MG63 (cell line): ENCODE measurements at regions not wholly inside any gene's neighbourhood (a gene's known extent, or its start where the extent isn't known, plus 50 kb on each side); places are given as distances from the start of the nearest gene placed in this dataset.
A peak's percentile ranks its signal among the peaks of the same experiment; 100 is the strongest.

ENCODE experiments used
- DNase-seq: peaks from one replicate; pipeline ENCODE4 v3.0.0-alpha.2; 2020
- H3K27me3 ChIP-seq: fragments of 250-450 bp; sonication (Bioruptor Pico); 2 replicates; pipeline ENCODE4 v1.5.1; 2020; ENCODE audit warnings: mild to moderate bottlenecking, moderate library complexity
- H3K36me3 ChIP-seq: fragments of 250-450 bp; sonication (Bioruptor Pico); 2 replicates; pipeline ENCODE4 v1.5.1; 2020; ENCODE audit warnings: mild to moderate bottlenecking, moderate library complexity
- H3K4me3 ChIP-seq: fragments of 250-450 bp; sonication (Bioruptor Pico); 2 replicates; pipeline ENCODE4 v1.5.1; 2020; ENCODE audit warnings: mild to moderate bottlenecking, moderate library complexity
- H3K9me3 ChIP-seq: fragments of 250-450 bp; sonication (Bioruptor Pico); 2 replicates; pipeline ENCODE4 v1.5.1; 2020; ENCODE audit warnings: mild to moderate bottlenecking, moderate library complexity

DNA sequence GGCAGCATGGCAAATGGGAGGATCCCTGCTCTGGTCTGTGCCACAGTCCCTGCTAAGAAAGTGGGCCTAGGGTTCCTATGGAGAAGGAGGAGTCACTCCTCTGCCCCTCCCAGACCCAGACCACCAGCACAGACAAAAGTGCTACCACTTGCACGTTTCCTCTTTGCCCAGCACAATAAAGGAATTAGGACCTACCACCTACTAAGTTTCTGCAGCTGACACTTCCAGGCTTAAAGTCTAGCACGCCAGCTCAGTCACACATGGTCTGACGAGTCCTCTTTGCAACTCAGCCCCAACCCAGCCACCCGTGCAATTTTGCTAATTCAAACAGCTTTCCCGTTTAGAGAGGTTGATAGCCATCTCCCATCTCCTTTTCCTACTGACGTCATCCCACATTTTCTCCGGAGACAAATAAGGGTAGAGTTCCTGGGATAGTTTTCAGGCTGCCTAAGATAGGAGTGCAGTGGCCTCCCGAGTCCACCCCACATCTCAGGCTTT lies 66.2 kb upstream of the PTGR2 start:
- Histone ChIP-seq H3K36me3 (no peaks in the 10 kb centered on the region), H3K27me3 (no peaks in the 10 kb centered on the region), H3K9me3 (no peaks in the 10 kb centered on the region), H3K4me3 (peak overlapping the region; percentile 57)
- DNase-seq = peak; percentile 38

DNA sequence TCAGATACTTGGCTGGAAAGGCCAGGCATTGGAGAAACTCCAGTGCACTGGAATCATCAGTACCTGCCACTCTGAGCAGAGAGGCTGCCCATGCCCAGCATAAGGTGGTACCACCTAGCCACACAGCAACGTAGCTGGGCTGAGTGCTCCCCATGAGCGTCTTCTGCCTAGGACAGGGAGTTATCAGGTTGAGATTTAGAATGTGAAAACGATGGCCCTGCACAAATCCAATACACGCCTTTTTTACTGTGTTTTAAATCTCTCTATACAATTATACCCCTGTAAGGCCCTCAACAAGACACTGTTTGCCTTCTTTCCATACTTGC lies 66.7 kb upstream of the PTGR2 start:
- no peaks in the 10 kb centered on the region for H3K27me3 ChIP-seq
- no peak overlapping the region for H3K4me3 ChIP-seq
- H3K36me3 ChIP-seq = no peaks in the 10 kb centered on the region
- no peak for DNase-seq
- H3K9me3 ChIP-seq = no peaks in the 10 kb centered on the region

DNA sequence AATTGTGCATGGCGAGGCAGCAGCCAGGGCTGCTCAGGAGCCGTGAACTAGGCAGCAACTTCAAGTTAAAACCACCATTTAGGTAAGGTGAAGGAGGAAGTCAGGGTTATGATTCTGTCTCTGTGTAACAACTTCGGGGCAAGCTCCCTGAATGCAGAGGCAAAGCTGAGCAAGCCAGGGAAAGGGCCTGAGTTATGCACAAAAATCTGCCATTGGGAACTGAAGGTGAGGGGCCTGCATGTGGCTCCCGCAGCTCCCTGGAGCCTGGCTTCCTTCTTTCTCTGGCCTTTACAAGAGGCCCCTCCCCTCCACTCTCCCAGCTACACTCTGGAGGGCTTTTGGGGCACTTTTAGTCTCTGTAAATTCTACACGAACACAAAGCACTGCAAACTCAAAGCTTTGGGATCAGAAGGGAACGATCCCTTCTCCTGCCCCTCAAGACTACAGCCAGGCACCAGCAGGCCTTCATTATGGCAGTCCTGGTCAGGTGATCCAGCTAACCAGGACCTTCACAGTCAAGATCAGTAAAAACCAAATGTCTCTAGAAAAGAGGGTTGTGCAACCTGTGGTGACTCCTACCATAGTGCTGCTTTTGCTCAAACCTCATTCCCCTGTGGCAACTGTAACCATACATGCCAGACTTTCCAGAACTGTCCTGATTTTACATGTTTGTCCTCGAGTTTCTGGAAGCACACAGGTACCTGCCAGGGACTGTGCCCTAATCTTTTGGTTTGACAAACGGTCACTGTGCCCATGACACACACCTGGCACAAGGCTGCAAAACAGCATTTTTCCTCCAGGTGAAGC lies 67.2 kb upstream of the PTGR2 start:
- Histone ChIP-seq H3K36me3 (no peaks in the 10 kb centered on the region), H3K9me3 (no peaks in the 10 kb centered on the region), H3K27me3 (no peaks in the 10 kb centered on the region), H3K4me3 (no peak overlapping the region)
- DNase-seq = no peak

DNA sequence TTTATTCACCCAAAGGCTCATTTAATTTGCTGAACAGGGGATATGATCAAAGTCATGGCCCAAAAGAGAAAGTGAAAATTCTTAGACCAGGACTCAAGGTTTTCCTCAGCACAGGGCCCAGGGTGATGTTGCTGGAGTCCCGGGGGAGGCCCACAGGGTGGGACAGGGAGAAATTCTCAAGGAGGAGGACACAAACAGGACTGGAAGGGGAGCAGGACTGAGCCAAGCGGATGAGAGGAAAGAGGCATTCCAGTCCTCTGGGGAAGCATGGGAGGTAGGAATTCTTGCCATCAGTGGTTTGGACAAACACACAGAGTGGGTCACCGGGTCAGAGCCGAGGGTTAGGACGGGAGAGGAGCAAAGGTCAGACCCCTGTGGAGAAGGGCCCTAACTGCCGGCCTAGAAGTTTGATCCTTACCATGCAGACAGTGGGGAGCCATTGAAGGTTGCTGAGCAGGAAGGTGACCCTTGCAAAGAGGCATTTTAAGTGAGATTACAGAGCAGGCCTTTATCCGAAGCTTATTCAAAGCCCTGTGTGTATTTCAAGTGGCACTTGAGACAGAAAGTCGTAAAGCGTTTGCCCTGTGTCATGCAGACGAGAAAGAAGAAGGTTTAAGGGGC lies 68.4 kb upstream of the PTGR2 start:
- Histone ChIP-seq H3K27me3 (no peaks in the 10 kb centered on the region), H3K9me3 (no peaks in the 10 kb centered on the region), H3K36me3 (no peaks in the 10 kb centered on the region), H3K4me3 (no peak overlapping the region)
- DNase-seq = no peak

DNA sequence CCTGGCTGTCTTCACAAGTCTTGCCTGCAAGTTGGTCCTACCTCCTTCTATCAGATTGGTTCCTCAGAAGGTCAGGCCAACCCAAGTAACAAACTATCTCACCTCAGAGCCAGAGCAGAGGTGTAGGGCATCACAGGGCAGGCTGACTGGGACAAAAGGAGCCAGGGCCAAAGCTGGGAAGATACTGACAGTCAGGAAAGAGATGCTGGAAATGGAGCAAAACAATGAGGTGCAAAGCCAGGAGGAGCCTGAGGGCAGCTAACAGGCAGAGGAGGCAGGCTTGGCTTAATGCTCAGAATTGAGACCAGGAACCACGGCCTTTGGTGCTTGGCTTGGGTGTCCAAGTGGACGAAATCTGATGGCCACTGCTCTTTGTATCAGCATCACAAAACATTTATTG lies 68.4 kb upstream of the PNMA1 start:
- Histone ChIP-seq H3K4me3 (no peak overlapping the region), H3K27me3 (no peaks in the 10 kb centered on the region), H3K9me3 (no peaks in the 10 kb centered on the region), H3K36me3 (no peaks in the 10 kb centered on the region)
- DNase-seq = no peak

DNA sequence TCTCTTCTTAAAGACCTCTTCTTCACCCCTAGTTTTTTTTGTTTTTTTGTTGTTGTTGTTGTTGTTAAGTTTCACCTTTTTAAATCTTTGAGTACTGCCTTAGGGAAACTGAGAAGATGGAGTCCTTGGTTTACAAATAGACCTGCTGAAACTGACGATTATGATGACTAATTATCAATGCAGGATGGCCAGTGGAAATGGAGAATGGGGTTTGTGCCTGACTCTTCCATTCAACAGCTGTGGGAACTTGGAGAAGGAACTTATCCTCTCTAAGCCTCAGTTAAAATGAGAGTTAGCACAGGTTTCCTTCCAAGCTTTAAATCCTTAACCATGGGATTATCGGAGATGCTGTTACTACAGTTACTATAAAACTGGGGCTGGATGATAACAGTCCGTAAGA lies 66.7 kb upstream of the PNMA1 start:
- no peaks in the 10 kb centered on the region for H3K27me3 ChIP-seq
- no peaks in the 10 kb centered on the region for H3K9me3 ChIP-seq
- no peak for DNase-seq
- H3K36me3 ChIP-seq = no peaks in the 10 kb centered on the region
- no peak overlapping the region for H3K4me3 ChIP-seq

DNA sequence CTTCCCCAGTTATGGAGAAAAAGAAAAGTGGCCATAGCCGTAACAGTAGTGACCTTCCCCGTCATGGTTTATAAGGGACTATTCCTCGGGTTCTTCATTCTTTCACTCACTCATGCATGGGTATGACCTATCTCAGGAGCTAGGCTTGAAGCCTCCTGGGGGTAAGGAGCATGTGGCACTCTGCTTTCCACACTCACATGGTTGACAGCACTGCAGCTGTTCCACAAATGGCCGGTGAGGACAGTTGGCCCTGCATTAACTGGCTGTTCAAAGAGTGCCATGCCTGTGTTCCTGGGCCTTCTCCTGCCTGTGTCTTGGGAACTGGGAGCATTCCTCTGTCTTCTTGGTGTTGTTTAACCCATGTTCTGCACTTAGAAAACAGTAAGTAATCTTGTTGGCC lies 66.2 kb upstream of the PNMA1 start:
- H3K27me3 ChIP-seq = no peaks in the 10 kb centered on the region

DNA sequence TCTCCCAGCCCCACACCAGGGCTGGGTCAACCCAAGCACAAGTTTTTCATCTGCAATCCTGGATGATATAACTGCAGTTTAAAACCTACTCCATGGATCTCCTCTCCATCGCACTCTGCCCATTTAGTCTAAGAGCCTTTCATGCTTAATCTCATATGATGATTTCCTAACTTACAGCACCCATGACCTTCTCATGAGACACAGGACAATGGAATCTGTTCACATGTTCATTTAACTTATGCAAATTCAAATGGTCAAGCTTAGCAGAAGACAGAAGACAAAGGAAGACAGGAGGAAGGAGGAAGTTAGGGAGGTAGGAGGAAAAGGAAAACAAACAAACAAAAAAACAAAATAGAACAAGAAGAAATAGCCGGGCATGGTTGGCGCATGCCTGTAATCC lies 64.6 kb upstream of the PNMA1 start:
- Histone ChIP-seq H3K27me3 (no peaks in the 10 kb centered on the region), H3K36me3 (no peaks in the 10 kb centered on the region), H3K9me3 (no peaks in the 10 kb centered on the region), H3K4me3 (no peak overlapping the region)
- no peak for DNase-seq

More for the DNA sequence above, 66.2 kb upstream of the PNMA1 start:
- DNase-seq = no peak
- Histone ChIP-seq H3K4me3 (no peak overlapping the region), H3K9me3 (no peaks in the 10 kb centered on the region), H3K36me3 (no peaks in the 10 kb centered on the region)

DNA sequence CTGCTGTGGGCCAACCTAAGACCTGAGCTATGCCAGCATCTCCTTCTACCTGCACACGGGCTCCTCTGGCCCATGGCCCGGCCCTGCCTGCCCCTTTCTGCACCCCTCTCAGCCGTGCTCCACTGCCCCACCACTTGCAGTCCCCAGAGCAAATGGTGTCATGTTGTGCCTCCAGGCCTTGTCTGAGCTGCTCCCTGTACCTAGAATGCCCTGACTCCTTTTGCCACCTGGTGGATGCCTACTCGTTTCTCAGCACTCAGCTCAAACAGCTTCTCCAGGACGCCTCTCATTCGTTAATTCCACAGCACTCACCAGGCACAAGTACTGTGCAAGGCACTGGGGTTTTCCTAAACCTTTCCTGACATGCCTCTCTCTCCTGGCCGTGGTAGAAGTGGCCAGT lies 63.2 kb upstream of the PNMA1 start:
- no peaks in the 10 kb centered on the region for H3K36me3 ChIP-seq
- H3K9me3 ChIP-seq = no peaks in the 10 kb centered on the region
- DNase-seq = no peak
- no peak overlapping the region for H3K4me3 ChIP-seq
- H3K27me3 ChIP-seq = no peaks in the 10 kb centered on the region

DNA sequence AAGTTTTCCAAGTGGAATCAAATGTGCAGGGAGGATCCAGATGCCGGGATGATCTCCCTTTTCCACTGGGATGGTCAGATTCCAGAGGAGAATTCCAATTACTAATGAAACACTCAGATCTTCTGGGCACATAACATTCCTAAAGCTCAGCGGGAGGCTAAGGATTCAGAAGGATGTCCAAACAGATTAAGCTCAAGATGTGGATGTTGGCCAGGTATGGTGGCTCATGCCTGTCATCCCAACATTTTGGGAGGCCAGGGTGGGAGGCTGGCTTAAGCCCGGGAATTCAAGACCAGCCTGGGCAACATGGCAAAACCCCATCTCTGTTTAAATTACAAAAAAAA lies 62.0 kb upstream of the PNMA1 start:
- no peaks in the 10 kb centered on the region for H3K9me3 ChIP-seq

DNA sequence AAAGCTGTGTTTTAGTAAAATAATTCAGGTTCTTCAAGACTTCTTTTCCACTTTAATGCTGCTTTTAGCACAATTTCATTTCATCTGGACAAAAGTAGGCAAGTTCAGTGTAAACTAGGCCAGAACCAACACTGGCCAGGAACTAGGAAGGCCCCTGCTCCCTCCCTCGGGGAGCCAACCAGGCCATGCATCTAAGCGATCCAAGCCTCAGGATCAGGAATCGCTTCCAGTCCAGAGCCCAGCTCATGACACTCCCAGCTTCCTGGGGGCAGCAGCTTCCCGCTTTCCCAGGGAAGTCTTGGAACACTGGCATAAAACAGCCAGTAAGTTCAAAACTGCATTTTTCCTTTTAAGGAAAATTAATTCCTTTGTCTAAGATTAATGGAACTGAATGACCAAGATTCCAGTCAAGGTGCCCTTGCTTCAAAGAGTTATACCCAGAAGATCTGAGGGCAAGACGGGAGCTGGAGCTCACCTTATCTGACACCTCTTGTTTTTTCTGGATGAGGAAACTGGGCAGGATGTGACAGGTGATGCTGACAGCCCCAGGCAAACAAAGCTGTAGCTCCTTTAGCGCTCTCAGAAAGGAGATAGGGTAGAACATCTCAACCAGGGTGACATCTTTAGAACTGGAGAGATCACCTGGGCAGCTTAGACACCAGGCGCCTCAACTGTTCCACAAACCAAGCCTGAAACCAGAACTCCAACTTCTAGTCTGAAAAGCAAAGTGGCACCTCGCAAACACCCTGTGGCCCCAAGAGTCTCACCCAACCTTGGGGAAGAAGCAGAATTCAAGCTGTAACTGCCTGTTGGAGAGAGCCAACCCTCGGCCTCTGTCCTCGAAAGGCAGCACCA lies 61.4 kb upstream of the PNMA1 start:
- no peak overlapping the region for H3K4me3 ChIP-seq
- H3K27me3 ChIP-seq = no peaks in the 10 kb centered on the region
- no peaks in the 10 kb centered on the region for H3K9me3 ChIP-seq
- no peaks in the 10 kb centered on the region for H3K36me3 ChIP-seq
- DNase-seq = no peak

More for the DNA sequence above, 62.0 kb upstream of the PNMA1 start:
- Histone ChIP-seq H3K36me3 (no peaks in the 10 kb centered on the region), H3K4me3 (no peak overlapping the region), H3K27me3 (no peaks in the 10 kb centered on the region)
- no peak for DNase-seq

DNA sequence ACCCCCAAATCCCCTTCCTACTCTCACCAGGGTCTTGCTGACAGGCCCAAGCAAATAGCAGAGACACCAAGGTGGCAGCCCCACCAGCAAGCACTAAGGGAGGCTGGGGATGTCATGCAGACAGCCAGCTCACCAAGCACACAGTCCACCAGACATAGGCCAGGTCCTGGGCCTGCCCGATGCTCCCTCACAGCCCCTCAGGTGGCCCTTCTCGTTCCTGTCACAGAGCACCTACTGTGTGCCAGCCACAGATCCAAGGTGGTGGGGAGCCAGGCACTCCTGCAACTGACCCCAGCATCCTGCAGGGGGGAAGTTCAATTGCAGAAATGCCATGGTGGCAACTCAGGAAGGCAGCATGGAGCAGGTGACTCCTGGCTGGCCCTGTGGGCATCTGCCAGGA lies 60.5 kb upstream of the PNMA1 start:
- no peaks in the 10 kb centered on the region for H3K36me3 ChIP-seq
- no peak overlapping the region for H3K4me3 ChIP-seq
- DNase-seq = no peak

DNA sequence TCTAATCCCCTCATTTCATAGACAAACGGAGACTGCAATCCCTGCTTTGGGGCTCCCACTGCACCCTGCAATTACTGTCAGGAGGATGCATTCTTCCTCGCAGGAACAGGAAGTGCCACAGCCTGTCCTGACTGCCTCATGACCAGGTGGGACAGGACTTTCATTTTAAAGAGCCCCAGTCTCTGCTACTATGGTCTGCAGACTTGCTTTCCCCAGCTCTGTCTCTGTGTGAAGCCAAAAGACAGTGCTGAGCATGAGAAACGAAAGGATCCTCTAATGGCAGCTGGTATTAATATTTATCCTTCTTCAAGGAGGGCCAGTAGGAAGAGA lies 60.0 kb upstream of the PNMA1 start:
- no peaks in the 10 kb centered on the region for H3K36me3 ChIP-seq
- no peaks in the 10 kb centered on the region for H3K27me3 ChIP-seq
- no peak overlapping the region for H3K4me3 ChIP-seq
- DNase-seq = no peak
- H3K9me3 ChIP-seq = no peaks in the 10 kb centered on the region

More for the DNA sequence above, 60.5 kb upstream of the PNMA1 start:
- H3K9me3 ChIP-seq = no peaks in the 10 kb centered on the region
- no peaks in the 10 kb centered on the region for H3K27me3 ChIP-seq

DNA sequence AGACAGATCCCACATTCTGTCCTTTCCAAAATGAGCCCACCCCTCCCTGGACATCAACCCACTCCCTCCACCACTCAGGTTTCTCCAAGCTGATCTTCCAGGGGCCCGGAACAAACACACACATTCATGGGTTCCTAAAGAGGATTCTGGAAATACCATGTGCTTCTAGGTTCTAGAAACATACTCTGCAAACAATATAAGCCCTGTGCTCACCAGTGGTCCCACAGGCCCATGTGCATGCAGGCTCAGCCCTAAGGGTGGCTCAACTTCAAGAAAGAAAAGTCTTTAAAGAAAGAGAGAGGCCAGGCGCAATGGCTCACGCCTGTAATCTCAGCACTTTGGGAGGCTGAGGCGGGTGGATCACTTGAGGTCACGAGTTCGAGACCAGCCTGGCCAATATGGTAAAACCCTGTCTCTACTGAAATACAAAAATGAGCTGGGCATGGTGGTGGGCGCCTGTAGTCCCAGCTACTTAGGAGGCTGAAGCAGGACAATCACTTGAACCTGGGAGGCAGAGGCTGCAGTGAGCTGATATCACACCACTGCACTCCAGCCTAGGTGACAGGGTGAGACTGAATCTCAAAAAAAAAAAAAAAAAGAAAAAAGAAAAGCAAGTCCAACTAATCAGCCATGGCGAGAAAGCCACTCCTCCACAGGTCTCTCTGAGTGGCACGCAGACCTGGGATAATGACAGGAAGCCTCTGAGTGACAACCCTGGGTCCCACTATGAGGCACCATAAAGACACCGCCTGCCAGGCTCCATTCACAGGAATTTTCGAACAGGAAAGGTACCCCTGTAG lies 59.5 kb upstream of the PNMA1 start:
- no peaks in the 10 kb centered on the region for H3K9me3 ChIP-seq
- no peak for DNase-seq
- no peak overlapping the region for H3K4me3 ChIP-seq
- no peaks in the 10 kb centered on the region for H3K27me3 ChIP-seq
- H3K36me3 ChIP-seq = no peaks in the 10 kb centered on the region

DNA sequence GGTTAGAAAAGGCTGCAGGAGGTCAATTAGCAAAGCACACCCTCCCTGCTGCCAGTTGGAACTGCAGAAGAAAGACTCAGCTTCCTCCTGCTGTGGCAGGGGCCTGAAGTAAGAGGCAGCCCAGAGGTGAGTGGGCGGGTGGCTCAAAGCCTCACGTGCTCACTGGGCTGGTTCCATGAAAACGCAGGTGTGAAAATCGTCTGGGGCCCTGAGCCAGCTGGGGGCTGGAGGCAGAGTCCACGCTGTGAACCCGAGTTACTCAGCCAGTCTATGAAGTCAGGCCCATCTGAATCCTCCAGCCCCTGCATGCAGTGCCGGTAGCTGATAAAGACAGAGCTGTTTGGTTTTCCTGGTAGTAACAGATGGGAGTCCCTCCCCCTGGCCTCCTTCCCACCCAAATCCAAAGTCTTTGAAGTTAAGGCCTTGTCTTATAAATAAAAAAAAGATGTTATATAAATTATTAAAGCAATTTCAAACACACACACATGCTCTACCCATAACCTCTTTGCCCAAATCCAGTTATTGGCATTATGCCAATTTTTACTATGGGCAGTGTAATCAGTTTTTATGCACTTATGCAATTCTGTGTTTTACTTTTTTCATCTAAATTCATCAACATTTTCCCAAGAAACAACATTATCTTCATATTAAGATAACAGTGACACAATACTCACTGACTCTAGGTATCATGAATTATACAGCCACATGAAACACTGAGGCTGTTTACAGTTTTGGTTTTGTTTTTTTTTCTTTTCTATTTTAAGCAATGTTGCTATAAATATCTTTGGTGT lies 57.9 kb upstream of the PNMA1 start:
- no peaks in the 10 kb centered on the region for H3K27me3 ChIP-seq
- H3K36me3 ChIP-seq = no peaks in the 10 kb centered on the region
- peak; percentile 61 for DNase-seq
- no peaks in the 10 kb centered on the region for H3K9me3 ChIP-seq
- no peak overlapping the region for H3K4me3 ChIP-seq
